ENCODE measurements at regions not wholly inside any gene's neighbourhood (a gene's known extent, or its start where the extent isn't known, plus 50 kb on each side); places are given as distances from the start of the nearest gene placed in this dataset.

- TF ChIP-seq POLR2AphosphoS5 (IDR thresholded peaks at IDR 0.05; ENCODE audit: low read depth, low read length) = no peak
- TF ChIP-seq SIN3A (IDR thresholded peaks at IDR 0.05; ENCODE audit: low read depth) = no peak
- TF ChIP-seq CTCF (IDR thresholded peaks at IDR 0.05 in 2 of 3, conservative IDR thresholded peaks at IDR 0.05 in 1 of 3; ENCODE audit: borderline replicate concordance in 1 of 3, insufficient read depth in 1 of 3, low read depth in 2 of 3, low read length in 2 of 3) = no peak
- no peak for TF ChIP-seq SP1 (IDR thresholded peaks at IDR 0.05; ENCODE audit: low read depth)
- TF ChIP-seq EZH2 (IDR thresholded peaks at IDR 0.05) = no peak
- no peak for TF ChIP-seq ZNF274 (IDR thresholded peaks at IDR 0.05; ENCODE audit: low read depth, low read length)
- no peak for TF ChIP-seq REST (IDR thresholded peaks at IDR 0.05; ENCODE audit: low read depth)
- TF ChIP-seq MAX (IDR thresholded peaks at IDR 0.05) = no peak
- TF ChIP-seq RAD21 (IDR thresholded peaks at IDR 0.05; ENCODE audit: low read depth) = no peak
- TF ChIP-seq POLR2A (IDR thresholded peaks at IDR 0.05; ENCODE audit: borderline replicate concordance, extremely low read depth, insufficient read depth, insufficient read length) = no peak
- no peak for TF ChIP-seq EZH2phosphoT487 (IDR thresholded peaks at IDR 0.05; ENCODE audit: borderline replicate concordance)
- no peak for TF ChIP-seq FOSL1 (IDR thresholded peaks at IDR 0.05; ENCODE audit: low read depth)
- no peak for TF ChIP-seq JUND (IDR thresholded peaks at IDR 0.05)
Observed at GRCh38 chr7:53209129-53209528, 173.7 kb downstream of the POM121L12 start.

Data from HCT116 (cell line).